GM12865 (cell line): ENCODE measurements at regions not wholly inside any gene's neighbourhood (a gene's known extent, or its start where the extent isn't known, plus 50 kb on each side); places are given as distances from the start of the nearest gene placed in this dataset.

ENCODE experiments used
- DNase-seq: peaks from one replicate; pipeline ENCODE4 v3.0.0; 2010; ENCODE audit warnings: low read depth
- H3K4me3 ChIP-seq: 2 replicates; pipeline ENCODE4 v1.5.1; 2011; ENCODE audit warnings: mild to moderate bottlenecking, low read depth, low read length, control low read depth
- TF ChIP-seq, protein P1 (sequence below): IDR thresholded peaks from 2 replicates; pipeline ENCODE4 v1.5.1; 2011; ENCODE audit warnings: low read length, control low read depth, low read depth, inconsistent platforms; ENCODE audit not compliant: insufficient read depth; ENCODE audit errors: missing control alignments

DNA sequence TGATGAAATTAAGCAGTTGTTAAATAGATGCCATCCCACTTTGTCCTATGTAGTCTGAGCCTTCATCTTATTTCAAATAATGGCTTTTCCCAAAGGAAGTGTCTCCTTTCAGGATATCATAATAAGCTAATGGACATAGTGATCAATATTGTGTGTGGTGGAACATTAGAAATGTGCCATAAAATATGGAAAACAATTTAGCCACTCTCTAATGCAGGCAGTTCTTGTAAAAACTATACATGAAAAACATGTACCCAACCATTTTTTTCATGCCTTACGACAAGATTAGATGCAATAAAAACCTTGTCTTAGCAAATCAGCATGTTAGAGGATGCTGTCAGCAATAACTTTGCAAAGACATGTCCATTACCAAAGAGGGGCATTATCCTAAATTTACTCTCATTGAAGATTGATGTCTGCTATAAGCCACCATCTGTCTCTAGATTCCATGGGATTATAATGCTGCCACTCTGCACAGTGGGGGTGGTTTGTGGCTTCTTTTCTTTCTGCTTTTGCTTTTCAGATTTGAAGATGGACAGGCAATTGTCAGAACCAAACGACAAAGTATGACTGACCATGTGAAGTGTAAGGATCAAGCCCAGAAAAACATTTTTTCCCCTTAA lies 724.0 kb upstream of the ZNF608 start:
- H3K4me3 ChIP-seq = no peak overlapping the region
- DNase-seq = no peak

DNA sequence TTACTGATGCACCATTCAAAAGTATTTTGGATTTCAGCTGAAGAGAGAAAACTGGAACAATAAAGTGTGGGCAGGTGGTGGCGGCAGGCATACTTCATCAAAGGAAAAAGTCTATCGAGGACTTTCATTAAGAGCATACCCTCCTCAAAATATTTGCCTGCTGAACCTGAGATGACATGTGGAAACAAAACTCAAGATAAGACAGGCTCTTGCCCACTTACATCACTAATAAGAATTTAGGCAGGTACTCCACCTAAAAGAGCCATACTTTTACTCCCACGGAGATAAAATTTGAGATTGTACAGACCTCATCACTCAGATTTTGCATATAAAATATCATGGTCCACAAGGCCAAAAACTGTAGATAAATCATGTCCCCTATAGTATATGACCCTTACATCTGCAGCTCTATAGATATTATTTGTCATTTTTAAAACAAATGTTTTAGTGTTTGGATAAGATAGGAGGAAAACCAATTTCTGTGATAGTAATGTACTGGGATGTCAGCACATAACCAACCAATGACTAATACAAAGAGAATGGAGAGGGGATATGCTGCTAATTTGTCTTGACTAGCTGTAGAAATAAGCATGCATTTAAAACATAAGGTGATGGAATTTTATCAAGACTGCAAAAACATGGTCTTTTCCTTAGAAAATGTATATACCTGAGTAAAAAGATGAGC lies 730.6 kb upstream of the ZNF608 start:
- no peak for DNase-seq
- no peak overlapping the region for H3K4me3 ChIP-seq
- TF ChIP-seq, protein P1, sequence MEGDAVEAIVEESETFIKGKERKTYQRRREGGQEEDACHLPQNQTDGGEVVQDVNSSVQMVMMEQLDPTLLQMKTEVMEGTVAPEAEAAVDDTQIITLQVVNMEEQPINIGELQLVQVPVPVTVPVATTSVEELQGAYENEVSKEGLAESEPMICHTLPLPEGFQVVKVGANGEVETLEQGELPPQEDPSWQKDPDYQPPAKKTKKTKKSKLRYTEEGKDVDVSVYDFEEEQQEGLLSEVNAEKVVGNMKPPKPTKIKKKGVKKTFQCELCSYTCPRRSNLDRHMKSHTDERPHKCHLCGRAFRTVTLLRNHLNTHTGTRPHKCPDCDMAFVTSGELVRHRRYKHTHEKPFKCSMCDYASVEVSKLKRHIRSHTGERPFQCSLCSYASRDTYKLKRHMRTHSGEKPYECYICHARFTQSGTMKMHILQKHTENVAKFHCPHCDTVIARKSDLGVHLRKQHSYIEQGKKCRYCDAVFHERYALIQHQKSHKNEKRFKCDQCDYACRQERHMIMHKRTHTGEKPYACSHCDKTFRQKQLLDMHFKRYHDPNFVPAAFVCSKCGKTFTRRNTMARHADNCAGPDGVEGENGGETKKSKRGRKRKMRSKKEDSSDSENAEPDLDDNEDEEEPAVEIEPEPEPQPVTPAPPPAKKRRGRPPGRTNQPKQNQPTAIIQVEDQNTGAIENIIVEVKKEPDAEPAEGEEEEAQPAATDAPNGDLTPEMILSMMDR = no peak

More for the DNA sequence above, 724.0 kb upstream of the ZNF608 start:
- TF ChIP-seq, protein P1 = no peak

DNA sequence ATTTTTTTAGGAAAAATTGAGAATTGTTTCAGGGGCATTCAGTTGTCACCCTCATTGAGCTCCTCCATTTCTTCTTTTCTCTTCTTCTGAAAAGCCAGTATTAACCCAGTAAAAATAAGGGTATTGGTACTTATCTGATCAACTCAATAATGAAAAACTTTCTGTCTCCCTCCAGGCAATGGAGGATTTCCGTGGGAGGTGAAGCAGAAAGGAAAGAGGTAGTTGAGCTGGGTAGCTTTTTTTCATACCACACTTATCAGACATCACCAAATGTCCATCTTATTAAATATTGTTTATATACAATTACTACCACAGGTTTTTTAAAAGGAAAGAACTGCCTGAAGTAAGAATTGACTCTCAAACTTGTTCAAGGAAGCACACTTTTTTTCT lies 731.1 kb upstream of the ZNF608 start:
- DNase-seq = no peak
- TF ChIP-seq, protein P1 = no peak

DNA sequence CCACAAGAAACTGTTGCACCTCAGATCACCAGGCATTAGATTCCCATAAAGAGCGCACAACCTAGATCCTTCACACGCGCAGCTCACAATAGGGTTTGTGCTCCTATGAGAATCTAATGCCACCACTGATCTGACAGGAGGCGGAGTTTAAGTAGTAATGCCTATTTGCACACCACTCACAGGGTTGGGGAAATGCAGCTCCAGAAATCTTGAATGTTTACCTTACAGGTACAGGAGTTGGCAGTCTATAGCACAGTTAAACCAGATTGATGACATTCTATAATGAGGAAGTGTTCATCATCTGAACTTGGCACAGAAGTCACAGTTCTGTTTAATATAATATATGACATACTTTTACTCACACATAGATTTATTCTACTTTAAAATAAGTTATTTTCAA lies 732.2 kb upstream of the ZNF608 start:
- TF ChIP-seq, protein P1 = no peak
- H3K4me3 ChIP-seq = no peak overlapping the region
- DNase-seq = no peak

More for the DNA sequence above, 731.1 kb upstream of the ZNF608 start:
- H3K4me3 ChIP-seq = no peak overlapping the region

DNA sequence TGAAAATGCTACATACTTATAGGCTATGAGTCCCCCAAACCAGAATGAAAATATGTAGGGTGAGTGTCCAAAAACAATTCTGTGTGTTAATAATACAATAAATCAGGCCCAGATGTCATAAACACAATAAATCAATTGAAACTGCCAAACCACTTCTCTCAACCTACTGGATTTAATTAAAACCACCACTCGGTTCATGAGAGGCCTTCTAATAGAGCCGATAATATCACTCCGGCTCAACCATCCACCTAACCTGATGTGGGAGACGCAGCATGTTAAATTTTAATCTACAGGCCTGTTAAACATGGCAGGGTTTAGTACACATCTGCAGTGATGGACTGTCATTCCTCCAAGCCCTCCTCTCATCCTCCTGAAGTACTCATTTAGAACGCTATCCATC lies 734.5 kb upstream of the ZNF608 start:
- DNase-seq = no peak
- H3K4me3 ChIP-seq = no peak overlapping the region
- TF ChIP-seq, protein P1 = no peak

DNA sequence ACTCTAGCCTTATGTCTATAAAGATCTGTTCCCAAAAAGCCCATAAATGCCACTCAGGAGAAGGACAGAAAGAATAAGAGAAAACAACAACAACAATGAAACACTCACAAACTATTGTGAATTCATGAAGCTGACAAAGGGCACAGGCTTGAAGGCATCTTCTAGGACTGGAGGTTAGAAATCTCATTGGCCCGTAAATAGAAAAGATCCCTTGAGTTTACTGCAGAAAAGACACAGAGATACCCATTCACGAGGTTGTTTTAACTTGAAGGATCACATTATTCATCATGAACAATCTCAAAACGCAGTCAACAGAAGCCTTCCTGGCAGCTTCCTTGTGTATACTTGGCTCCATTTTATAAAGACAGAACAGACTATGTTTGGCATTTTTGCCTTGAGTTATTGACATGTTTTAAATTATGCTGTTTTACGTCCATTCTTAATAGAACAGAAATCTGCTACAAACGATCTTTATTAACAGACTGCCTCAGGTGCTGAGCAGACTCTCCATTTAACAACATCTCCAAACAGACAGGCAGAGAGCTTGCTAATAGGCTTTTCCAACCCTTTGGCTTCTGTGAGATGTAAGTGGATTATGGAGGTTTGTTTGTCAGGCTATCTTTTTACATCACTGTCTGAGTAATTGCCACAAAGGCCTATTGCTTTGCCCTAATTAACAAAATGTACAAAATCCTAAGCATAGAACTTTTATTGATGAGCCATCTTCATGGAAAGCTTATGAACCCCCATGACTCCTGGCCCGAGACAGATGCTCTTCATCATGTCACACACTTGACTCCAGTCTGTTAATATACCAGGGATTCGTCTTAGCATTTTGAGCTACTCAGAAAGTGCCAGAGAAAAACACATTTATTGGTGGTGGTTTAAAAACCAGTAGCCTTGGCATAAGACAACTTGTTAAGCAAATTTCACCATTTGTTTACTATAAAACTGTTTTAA lies 735.3 kb upstream of the ZNF608 start:
- TF ChIP-seq, protein P1 = no peak
- no peak overlapping the region for H3K4me3 ChIP-seq
- no peak for DNase-seq
